Astrocyte (in vitro differentiated cells and primary cell): ENCODE measurements at regions not wholly inside any gene's neighbourhood (a gene's known extent, or its start where the extent isn't known, plus 50 kb on each side); places are given as distances from the start of the nearest gene placed in this dataset.
"Not testable (repeated sequence)": the region's sequence is repeated elsewhere in the genome, so short reads cannot be mapped to it uniquely, and the experiment has no call there.

Experiments
- EZH2 ChIP-seq: IDR thresholded peaks from 2 replicates; pipeline ENCODE4 v1.6.1; 2012; ENCODE audit warnings: mild to moderate bottlenecking, low read length, inconsistent platforms; ENCODE audit not compliant: insufficient read depth
- TF ChIP-seq, protein P1 (sequence below): IDR thresholded peaks from 2 replicates; pipeline ENCODE4 v1.5.1; 2011; ENCODE audit warnings: low read depth, mild to moderate bottlenecking, inconsistent platforms, low read length, moderate library complexity; ENCODE audit not compliant: insufficient read depth

DNA sequence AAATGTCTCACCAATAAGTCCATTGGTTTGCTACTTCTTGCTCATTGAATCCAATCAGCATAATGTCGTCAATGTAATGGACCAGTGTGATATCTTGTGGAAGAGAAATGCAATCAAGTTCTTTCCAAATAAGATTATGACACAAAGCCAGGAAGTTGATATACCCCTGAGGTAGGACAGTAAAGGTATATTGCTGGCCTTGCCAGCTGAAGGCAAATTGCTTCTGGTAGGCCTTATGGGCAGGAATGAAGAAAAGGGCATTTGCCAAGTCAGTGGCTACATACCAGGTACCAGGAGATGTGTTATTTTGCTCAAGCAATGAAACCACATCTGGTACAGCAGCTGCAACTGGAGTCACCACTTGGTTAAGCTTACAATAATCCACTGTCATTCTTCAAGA, 276.1 kb downstream of the C12orf75 start:
- not testable (repeated sequence) for TF ChIP-seq EZH2
- TF ChIP-seq, protein P1, sequence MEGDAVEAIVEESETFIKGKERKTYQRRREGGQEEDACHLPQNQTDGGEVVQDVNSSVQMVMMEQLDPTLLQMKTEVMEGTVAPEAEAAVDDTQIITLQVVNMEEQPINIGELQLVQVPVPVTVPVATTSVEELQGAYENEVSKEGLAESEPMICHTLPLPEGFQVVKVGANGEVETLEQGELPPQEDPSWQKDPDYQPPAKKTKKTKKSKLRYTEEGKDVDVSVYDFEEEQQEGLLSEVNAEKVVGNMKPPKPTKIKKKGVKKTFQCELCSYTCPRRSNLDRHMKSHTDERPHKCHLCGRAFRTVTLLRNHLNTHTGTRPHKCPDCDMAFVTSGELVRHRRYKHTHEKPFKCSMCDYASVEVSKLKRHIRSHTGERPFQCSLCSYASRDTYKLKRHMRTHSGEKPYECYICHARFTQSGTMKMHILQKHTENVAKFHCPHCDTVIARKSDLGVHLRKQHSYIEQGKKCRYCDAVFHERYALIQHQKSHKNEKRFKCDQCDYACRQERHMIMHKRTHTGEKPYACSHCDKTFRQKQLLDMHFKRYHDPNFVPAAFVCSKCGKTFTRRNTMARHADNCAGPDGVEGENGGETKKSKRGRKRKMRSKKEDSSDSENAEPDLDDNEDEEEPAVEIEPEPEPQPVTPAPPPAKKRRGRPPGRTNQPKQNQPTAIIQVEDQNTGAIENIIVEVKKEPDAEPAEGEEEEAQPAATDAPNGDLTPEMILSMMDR: not testable (repeated sequence)
